ENCODE measurements at regions not wholly inside any gene's neighbourhood (a gene's known extent, or its start where the extent isn't known, plus 50 kb on each side); places are given as distances from the start of the nearest gene placed in this dataset.

GRCh38 chr2:11989354-11989703 lies 242.9 kb downstream of the LPIN1 start:
- intact Hi-C loops (cut with DNase I), result no loop called here
- no peak overlapping the region for H3K27ac ChIP-seq
- TF ChIP-seq POLR2AphosphoS5 (IDR thresholded peaks at IDR 0.05; ENCODE audit: insufficient read depth in 1 of 2, low read depth in 1 of 2), result no peak
- no peak for TF ChIP-seq POLR2A (IDR thresholded peaks at IDR 0.05)
- TF ChIP-seq CTCF (IDR thresholded peaks at IDR 0.05), result no peak
- H3K4me1 ChIP-seq, result no peaks in the 10 kb centered on the region
- no peaks in the 10 kb centered on the region for H3K9me3 ChIP-seq
- H3K27me3 ChIP-seq, result no peaks in the 10 kb centered on the region
- H3K4me3 ChIP-seq, result no peak overlapping the region
- no peak for DNase-seq (ENCODE audit: extremely low spot score in 2 of 2)
- no peaks in the 10 kb centered on the region for H3K36me3 ChIP-seq

- Histone ChIP-seq H3K9me3 (no peaks in the 10 kb centered on the region), H3K4me1 (no peaks in the 10 kb centered on the region), H3K27ac (no peak overlapping the region), H3K27me3 (no peaks in the 10 kb centered on the region), H3K4me3 (no peak overlapping the region), H3K36me3 (no peaks in the 10 kb centered on the region)
- no peak for TF ChIP-seq CTCF (IDR thresholded peaks at IDR 0.05)
- no peak for TF ChIP-seq POLR2AphosphoS5 (IDR thresholded peaks at IDR 0.05; ENCODE audit: insufficient read depth in 1 of 2, low read depth in 1 of 2)
- no peak for TF ChIP-seq POLR2A (IDR thresholded peaks at IDR 0.05)
- DNase-seq (ENCODE audit: extremely low spot score in 2 of 2), result no peak
- intact Hi-C loops (cut with DNase I), result no loop called here
Observed at GRCh38 chr2:11990576-11990975, 244.1 kb downstream of the LPIN1 start.

- no peaks in the 10 kb centered on the region for H3K27me3 ChIP-seq
- no peaks in the 10 kb centered on the region for H3K4me1 ChIP-seq
- no peaks in the 10 kb centered on the region for H3K36me3 ChIP-seq
- H3K9me3 ChIP-seq, result no peaks in the 10 kb centered on the region
- DNase-seq (ENCODE audit: extremely low spot score in 2 of 2), result no peak
- H3K4me3 ChIP-seq, result no peak overlapping the region
- intact Hi-C loops (cut with DNase I), result no loop called here
- TF ChIP-seq CTCF (IDR thresholded peaks at IDR 0.05) (no peak), POLR2AphosphoS5 (IDR thresholded peaks at IDR 0.05; ENCODE audit: insufficient read depth in 1 of 2, low read depth in 1 of 2) (no peak), POLR2A (IDR thresholded peaks at IDR 0.05) (no peak)
- H3K27ac ChIP-seq, result no peak overlapping the region
Observed at GRCh38 chr2:11993749-11994148, 247.3 kb downstream of the LPIN1 start.

- H3K36me3 ChIP-seq, result no peaks in the 10 kb centered on the region
- intact Hi-C loops (cut with DNase I), result no loop called here
- H3K27ac ChIP-seq, result no peak overlapping the region
- no peaks in the 10 kb centered on the region for H3K9me3 ChIP-seq
- no peaks in the 10 kb centered on the region for H3K4me1 ChIP-seq
- TF ChIP-seq POLR2AphosphoS5 (IDR thresholded peaks at IDR 0.05; ENCODE audit: insufficient read depth in 1 of 2, low read depth in 1 of 2) (no peak), POLR2A (IDR thresholded peaks at IDR 0.05) (no peak), CTCF (IDR thresholded peaks at IDR 0.05) (no peak)
- DNase-seq (ENCODE audit: extremely low spot score in 2 of 2), result no peak
- no peak overlapping the region for H3K4me3 ChIP-seq
- H3K27me3 ChIP-seq, result no peaks in the 10 kb centered on the region
Observed at GRCh38 chr2:11995456-11995855, 249.0 kb downstream of the LPIN1 start.

GRCh38 chr2:11996618-11997017 lies 250.2 kb downstream of the LPIN1 start:
- TF ChIP-seq CTCF (IDR thresholded peaks at IDR 0.05), result no peak
- no peak for TF ChIP-seq POLR2A (IDR thresholded peaks at IDR 0.05)
- no peak for TF ChIP-seq POLR2AphosphoS5 (IDR thresholded peaks at IDR 0.05; ENCODE audit: insufficient read depth in 1 of 2, low read depth in 1 of 2)
- H3K9me3 ChIP-seq, result no peaks in the 10 kb centered on the region
- no peak overlapping the region for H3K4me3 ChIP-seq
- H3K4me1 ChIP-seq, result no peaks in the 10 kb centered on the region
- H3K27ac ChIP-seq, result no peak overlapping the region
- no peaks in the 10 kb centered on the region for H3K27me3 ChIP-seq
- no peaks in the 10 kb centered on the region for H3K36me3 ChIP-seq
- DNase-seq (ENCODE audit: extremely low spot score in 2 of 2), result no peak
- intact Hi-C loops (cut with DNase I), result no loop called here
